ENCODE measurements at regions not wholly inside any gene's neighbourhood (a gene's known extent, or its start where the extent isn't known, plus 50 kb on each side); places are given as distances from the start of the nearest gene placed in this dataset.

- no peak for DNase-seq (ENCODE audit: low read depth in 3 of 3)
Measured at GRCh38 chr9:93730217-93730616, 153.8 kb downstream of the PHF2 start.
